GM18858 (cell line): ENCODE measurements at regions not wholly inside any gene's neighbourhood (a gene's known extent, or its start where the extent isn't known, plus 50 kb on each side); places are given as distances from the start of the nearest gene placed in this dataset.
"Not testable (repeated sequence)": the region's sequence is repeated elsewhere in the genome, so short reads cannot be mapped to it uniquely, and the experiment has no call there.

Experiments used
- ATAC-seq: cut with Tn5 transposase; IDR thresholded peaks from one replicate; pipeline ENCODE4 v1.9.1; 2021; ENCODE audit not compliant: unreplicated experiment

GRCh38 chrX:7542587-7543380 is 300.2 kb upstream of the VCX start:
- no peak for ATAC-seq

- ATAC-seq = no peak
Measured at GRCh38 chrX:7522860-7523259, 320.1 kb upstream of the VCX start.

- no peak for ATAC-seq
Measured at GRCh38 chrX:7515681-7516413, 327.1 kb upstream of the VCX start.

- ATAC-seq = no peak
Measured at GRCh38 chrX:7514871-7515599, 327.9 kb upstream of the VCX start.

- no peak for ATAC-seq
Measured at GRCh38 chrX:7512845-7513244, 330.1 kb upstream of the VCX start.

- ATAC-seq = no peak
Measured at GRCh38 chrX:7503251-7503650, 339.7 kb upstream of the VCX start.

GRCh38 chrX:7500386-7500785 is 342.6 kb upstream of the VCX start:
- ATAC-seq = no peak

- no peak for ATAC-seq
Measured at GRCh38 chrX:7486505-7486904, 338.6 kb upstream of the PUDP start.

GRCh38 chrX:7485061-7485460 is 337.1 kb upstream of the PUDP start:
- ATAC-seq = no peak

GRCh38 chrX:7480721-7481120 is 332.8 kb upstream of the PUDP start:
- no peak for ATAC-seq

GRCh38 chrX:7462110-7462509 is 314.2 kb upstream of the PUDP start:
- ATAC-seq = no peak

- ATAC-seq = not testable (repeated sequence)
Measured at GRCh38 chrX:7461051-7461450, 313.1 kb upstream of the PUDP start.

GRCh38 chrX:7447801-7448499 is 300.0 kb upstream of the PUDP start:
- no peak for ATAC-seq

- ATAC-seq = no peak
Measured at GRCh38 chrX:7446815-7447214, 298.9 kb upstream of the PUDP start.

GRCh38 chrX:7444967-7445366 is 297.0 kb upstream of the PUDP start:
- ATAC-seq = peak; percentile 99

GRCh38 chrX:7441586-7441985 is 293.6 kb upstream of the PUDP start:
- no peak for ATAC-seq

GRCh38 chrX:7435822-7436221 is 287.9 kb upstream of the PUDP start:
- ATAC-seq = no peak

GRCh38 chrX:7432901-7433300 is 284.9 kb upstream of the PUDP start:
- no peak for ATAC-seq

GRCh38 chrX:7420717-7421116 is 272.8 kb upstream of the PUDP start:
- ATAC-seq = no peak

- no peak for ATAC-seq
Measured at GRCh38 chrX:7414753-7415152, 266.8 kb upstream of the PUDP start.

- no peak for ATAC-seq
Measured at GRCh38 chrX:7412840-7413239, 264.9 kb upstream of the PUDP start.
